ENCODE measurements at regions not wholly inside any gene's neighbourhood (a gene's known extent, or its start where the extent isn't known, plus 50 kb on each side); places are given as distances from the start of the nearest gene placed in this dataset.

- Histone ChIP-seq H3K4me2 (ENCODE audit: low read length) (no peak overlapping the region), H3K79me2 (ENCODE audit: control insufficient read depth, low read length) (no peaks in the 10 kb centered on the region), H3F3A (ENCODE audit: control insufficient read depth, insufficient read depth) (no peaks in the 10 kb centered on the region), H3K27ac (ENCODE audit: low read depth, low read length) (no peak overlapping the region), H3K4me1 (ENCODE audit: control insufficient read depth, low read length) (no peaks in the 10 kb centered on the region), H3K9me3 (ENCODE audit: control insufficient read depth, insufficient read depth, low read length) (no peaks in the 10 kb centered on the region), H4K20me1 (ENCODE audit: control insufficient read depth, insufficient read depth, low read depth, low read length) (no peaks in the 10 kb centered on the region), H3K9me2 (replicated peaks; ENCODE audit: control insufficient read depth, low read length) (no peaks in the 10 kb centered on the region), H3K4me3 (ENCODE audit: low read length) (no peak overlapping the region), H3K36me3 (ENCODE audit: control insufficient read depth, low read length) (no peaks in the 10 kb centered on the region), H3K27me3 (ENCODE audit: control insufficient read depth, low read length) (no peaks in the 10 kb centered on the region)
- no peak for TF ChIP-seq EZH2phosphoT487 (IDR thresholded peaks at IDR 0.05; ENCODE audit: borderline replicate concordance, low read length)
- TF ChIP-seq CTCF (IDR thresholded peaks at IDR 0.05; ENCODE audit: low read depth, low read length, poor library complexity, severe bottlenecking), result no peak
Observed at GRCh38 chr9:26228273-26228672, 550.0 kb upstream of the TUSC1 start.

GRCh38 chr9:26221290-26221689 lies 543.0 kb upstream of the TUSC1 start:
- no peak overlapping the region for H3K4me2 ChIP-seq (ENCODE audit: low read length)
- no peak overlapping the region for H3K27ac ChIP-seq (ENCODE audit: low read depth, low read length)

GRCh38 chr9:26220367-26220766 lies 542.1 kb upstream of the TUSC1 start:
- Histone ChIP-seq H4K20me1 (ENCODE audit: control insufficient read depth, insufficient read depth, low read depth, low read length) (no peaks in the 10 kb centered on the region), H3K9me3 (ENCODE audit: control insufficient read depth, insufficient read depth, low read length) (no peaks in the 10 kb centered on the region), H3K79me2 (ENCODE audit: control insufficient read depth, low read length) (no peaks in the 10 kb centered on the region), H3K36me3 (ENCODE audit: control insufficient read depth, low read length) (no peaks in the 10 kb centered on the region), H3K27me3 (ENCODE audit: control insufficient read depth, low read length) (no peaks in the 10 kb centered on the region), H3K4me2 (ENCODE audit: low read length) (no peak overlapping the region), H3K4me3 (ENCODE audit: low read length) (no peak overlapping the region), H3F3A (ENCODE audit: control insufficient read depth, insufficient read depth) (no peaks in the 10 kb centered on the region), H3K9me2 (replicated peaks; ENCODE audit: control insufficient read depth, low read length) (no peaks in the 10 kb centered on the region), H3K4me1 (ENCODE audit: control insufficient read depth, low read length) (no peaks in the 10 kb centered on the region), H3K27ac (ENCODE audit: low read depth, low read length) (no peak overlapping the region)
- TF ChIP-seq EZH2phosphoT487 (IDR thresholded peaks at IDR 0.05; ENCODE audit: borderline replicate concordance, low read length) (no peak), CTCF (IDR thresholded peaks at IDR 0.05; ENCODE audit: low read depth, low read length, poor library complexity, severe bottlenecking) (no peak)

More at GRCh38 chr9:26221290-26221689, 543.0 kb upstream of the TUSC1 start:
- Histone ChIP-seq H3K4me1 (ENCODE audit: control insufficient read depth, low read length) (no peaks in the 10 kb centered on the region), H3K79me2 (ENCODE audit: control insufficient read depth, low read length) (no peaks in the 10 kb centered on the region), H3K9me2 (replicated peaks; ENCODE audit: control insufficient read depth, low read length) (no peaks in the 10 kb centered on the region), H3K4me3 (ENCODE audit: low read length) (no peak overlapping the region), H4K20me1 (ENCODE audit: control insufficient read depth, insufficient read depth, low read depth, low read length) (no peaks in the 10 kb centered on the region), H3K9me3 (ENCODE audit: control insufficient read depth, insufficient read depth, low read length) (no peaks in the 10 kb centered on the region), H3K36me3 (ENCODE audit: control insufficient read depth, low read length) (no peaks in the 10 kb centered on the region), H3F3A (ENCODE audit: control insufficient read depth, insufficient read depth) (no peaks in the 10 kb centered on the region), H3K27me3 (ENCODE audit: control insufficient read depth, low read length) (no peaks in the 10 kb centered on the region)
- TF ChIP-seq EZH2phosphoT487 (IDR thresholded peaks at IDR 0.05; ENCODE audit: borderline replicate concordance, low read length) (no peak), CTCF (IDR thresholded peaks at IDR 0.05; ENCODE audit: low read depth, low read length, poor library complexity, severe bottlenecking) (no peak)

GRCh38 chr9:26219961-26220360 lies 541.7 kb upstream of the TUSC1 start:
- H3K9me2 ChIP-seq (replicated peaks; ENCODE audit: control insufficient read depth, low read length), result no peaks in the 10 kb centered on the region
- H4K20me1 ChIP-seq (ENCODE audit: control insufficient read depth, insufficient read depth, low read depth, low read length), result no peaks in the 10 kb centered on the region

More at GRCh38 chr9:26219961-26220360, 541.7 kb upstream of the TUSC1 start:
- no peaks in the 10 kb centered on the region for H3K4me1 ChIP-seq (ENCODE audit: control insufficient read depth, low read length)
- TF ChIP-seq EZH2phosphoT487 (IDR thresholded peaks at IDR 0.05; ENCODE audit: borderline replicate concordance, low read length) (no peak), CTCF (IDR thresholded peaks at IDR 0.05; ENCODE audit: low read depth, low read length, poor library complexity, severe bottlenecking) (no peak)
- no peaks in the 10 kb centered on the region for H3K36me3 ChIP-seq (ENCODE audit: control insufficient read depth, low read length)
- H3K27ac ChIP-seq (ENCODE audit: low read depth, low read length), result no peak overlapping the region
- H3K4me3 ChIP-seq (ENCODE audit: low read length), result no peak overlapping the region
- no peaks in the 10 kb centered on the region for H3K27me3 ChIP-seq (ENCODE audit: control insufficient read depth, low read length)
- no peak overlapping the region for H3K4me2 ChIP-seq (ENCODE audit: low read length)
- H3K9me3 ChIP-seq (ENCODE audit: control insufficient read depth, insufficient read depth, low read length), result no peaks in the 10 kb centered on the region
- no peaks in the 10 kb centered on the region for H3F3A ChIP-seq (ENCODE audit: control insufficient read depth, insufficient read depth)
- H3K79me2 ChIP-seq (ENCODE audit: control insufficient read depth, low read length), result no peaks in the 10 kb centered on the region
